Loucy (cell line): ENCODE measurements at regions not wholly inside any gene's neighbourhood (a gene's known extent, or its start where the extent isn't known, plus 50 kb on each side); places are given as distances from the start of the nearest gene placed in this dataset.

Experiments
- H2AFZ ChIP-seq: fragments of 200-600 bp; sonication (generic); 2 replicates; pipeline ENCODE4 v1.6.0; 2016; ENCODE audit warnings: antibody characterized with exemption, mild to moderate bottlenecking, low read length, moderate library complexity
- H3F3A ChIP-seq: fragments of 200-600 bp; 2 replicates; pipeline ENCODE4 v1.6.0; 2016; ENCODE audit warnings: antibody characterized with exemption, low read depth, mild to moderate bottlenecking
- H3K27me3 ChIP-seq: fragments of 200-600 bp; sonication (generic); 2 replicates; pipeline ENCODE4 v1.6.1; 2014; ENCODE audit warnings: low read length, mild to moderate bottlenecking; ENCODE audit not compliant: insufficient read depth, poor library complexity, severe bottlenecking
- H3K36me3 ChIP-seq: fragments of 200-600 bp; sonication (generic); 2 replicates; pipeline ENCODE4 v1.6.1; 2016; ENCODE audit warnings: low read length; ENCODE audit not compliant: insufficient read depth
- H3K4me1 ChIP-seq: fragments of 200-600 bp; sonication (generic); 2 replicates; pipeline ENCODE4 v1.5.1; 2014; ENCODE audit warnings: low read length, mild to moderate bottlenecking; ENCODE audit not compliant: insufficient read depth, poor library complexity, severe bottlenecking
- H3K4me2 ChIP-seq: fragments of 200-600 bp; sonication (generic); 2 replicates; pipeline ENCODE4 v1.6.0; 2014; ENCODE audit warnings: antibody characterized with exemption, low read length, low read depth, mild to moderate bottlenecking; ENCODE audit not compliant: poor library complexity, severe bottlenecking
- H3K4me3 ChIP-seq: fragments of 200-600 bp; sonication (generic); 2 replicates; pipeline ENCODE4 v1.5.1; 2014; ENCODE audit warnings: low read length, mild to moderate bottlenecking, mixed read lengths; ENCODE audit not compliant: poor library complexity, severe bottlenecking
- H3K79me2 ChIP-seq: fragments of 200-600 bp; sonication (generic); 2 replicates; pipeline ENCODE4 v1.6.1; 2014; ENCODE audit warnings: low read length; ENCODE audit not compliant: insufficient read depth
- H3K9ac ChIP-seq: fragments of 200-600 bp; sonication (generic); 2 replicates; pipeline ENCODE4 v1.6.0; 2014; ENCODE audit warnings: mild to moderate bottlenecking, low read depth, low read length, moderate library complexity; ENCODE audit not compliant: poor library complexity, severe bottlenecking
- H3K9me2 ChIP-seq: fragments of 200-600 bp; sonication (generic); replicated peaks from 2 replicates; pipeline ENCODE4 v1.6.1; 2016; ENCODE audit warnings: low read depth, low read length, mixed read lengths
- H3K9me3 ChIP-seq: fragments of 200-600 bp; sonication (generic); 2 replicates; pipeline ENCODE4 v1.6.1; 2014; ENCODE audit warnings: mild to moderate bottlenecking, antibody characterized with exemption, low read length, low read depth; ENCODE audit not compliant: insufficient read depth
- H4K20me1 ChIP-seq: fragments of 200-600 bp; sonication (generic); 2 replicates; pipeline ENCODE4 v1.6.0; 2014; ENCODE audit warnings: antibody characterized with exemption, low read length, mild to moderate bottlenecking; ENCODE audit not compliant: insufficient read depth, poor library complexity, severe bottlenecking
- EZH2phosphoT487 ChIP-seq: fragments of 200-600 bp; IDR thresholded peaks from 2 replicates; pipeline ENCODE4 v1.6.1; 2018; ENCODE audit warnings: antibody characterized with exemption, mild to moderate bottlenecking, moderate library complexity, borderline replicate concordance
- TF ChIP-seq, protein P1 (sequence below): fragments of 200-600 bp; sonication (generic); conservative IDR thresholded peaks from 2 replicates; pipeline ENCODE4 v1.5.1; 2014; ENCODE audit warnings: mild to moderate bottlenecking, antibody characterized with exemption, low read length

DNA sequence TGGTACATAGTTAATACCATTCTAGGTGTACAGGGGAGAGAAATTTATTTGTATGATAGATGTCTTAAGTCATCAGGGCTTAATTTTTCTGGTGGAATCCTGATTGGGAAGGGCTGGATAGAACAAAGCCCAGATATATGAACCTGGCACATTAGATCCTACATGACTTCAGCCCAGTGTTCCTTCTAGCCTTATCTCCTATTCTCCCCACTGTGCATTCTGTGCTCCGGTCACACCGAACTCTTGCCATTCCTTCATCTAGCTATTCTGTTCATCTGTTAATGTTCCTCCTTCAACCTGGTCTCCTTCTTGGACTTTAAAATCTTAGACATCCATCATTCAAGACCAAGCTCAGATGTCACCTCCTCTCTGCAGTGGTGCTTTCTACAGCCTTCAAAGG lies 68.9 kb upstream of the EED start:
- no peak for TF ChIP-seq EZH2phosphoT487
- TF ChIP-seq, protein P1, sequence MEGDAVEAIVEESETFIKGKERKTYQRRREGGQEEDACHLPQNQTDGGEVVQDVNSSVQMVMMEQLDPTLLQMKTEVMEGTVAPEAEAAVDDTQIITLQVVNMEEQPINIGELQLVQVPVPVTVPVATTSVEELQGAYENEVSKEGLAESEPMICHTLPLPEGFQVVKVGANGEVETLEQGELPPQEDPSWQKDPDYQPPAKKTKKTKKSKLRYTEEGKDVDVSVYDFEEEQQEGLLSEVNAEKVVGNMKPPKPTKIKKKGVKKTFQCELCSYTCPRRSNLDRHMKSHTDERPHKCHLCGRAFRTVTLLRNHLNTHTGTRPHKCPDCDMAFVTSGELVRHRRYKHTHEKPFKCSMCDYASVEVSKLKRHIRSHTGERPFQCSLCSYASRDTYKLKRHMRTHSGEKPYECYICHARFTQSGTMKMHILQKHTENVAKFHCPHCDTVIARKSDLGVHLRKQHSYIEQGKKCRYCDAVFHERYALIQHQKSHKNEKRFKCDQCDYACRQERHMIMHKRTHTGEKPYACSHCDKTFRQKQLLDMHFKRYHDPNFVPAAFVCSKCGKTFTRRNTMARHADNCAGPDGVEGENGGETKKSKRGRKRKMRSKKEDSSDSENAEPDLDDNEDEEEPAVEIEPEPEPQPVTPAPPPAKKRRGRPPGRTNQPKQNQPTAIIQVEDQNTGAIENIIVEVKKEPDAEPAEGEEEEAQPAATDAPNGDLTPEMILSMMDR: no peak
- Histone ChIP-seq H3K9me2 (no peaks in the 10 kb centered on the region), H3K4me1 (peaks cover 52% of the 10 kb centered on the region), H3K4me3 (no peak overlapping the region), H4K20me1 (no peaks in the 10 kb centered on the region), H2AFZ (no peak overlapping the region), H3K9ac (no peak overlapping the region), H3F3A (no peaks in the 10 kb centered on the region), H3K9me3 (no peaks in the 10 kb centered on the region), H3K36me3 (no peaks in the 10 kb centered on the region), H3K4me2 (no peak overlapping the region), H3K27me3 (no peaks in the 10 kb centered on the region), H3K79me2 (no peaks in the 10 kb centered on the region)

DNA sequence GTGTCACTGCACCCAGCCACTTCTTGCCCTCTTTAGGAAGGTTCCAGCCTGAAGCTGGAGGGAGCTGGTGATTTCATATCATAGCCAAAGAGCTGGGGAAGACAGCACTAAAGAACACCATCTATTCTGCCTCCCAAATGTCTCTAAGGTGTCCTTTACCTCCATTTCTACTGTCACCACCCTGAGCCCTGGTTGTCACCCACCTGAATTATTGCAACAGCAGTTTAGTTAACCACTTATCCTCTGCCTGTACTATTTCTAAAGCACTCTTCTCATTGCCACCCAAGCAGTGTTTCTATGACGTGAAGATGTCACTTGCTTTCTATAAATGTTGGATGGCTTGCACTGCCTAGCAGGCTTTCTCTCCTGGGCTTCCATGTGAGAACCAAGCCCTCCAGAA lies 69.4 kb upstream of the EED start:
- TF ChIP-seq, protein P1: no peak
- TF ChIP-seq EZH2phosphoT487: no peak
- no peak overlapping the region for H3K4me2 ChIP-seq
- peaks cover 47% of the 10 kb centered on the region for H3K4me1 ChIP-seq
- no peaks in the 10 kb centered on the region for H3K79me2 ChIP-seq
- H3K27me3 ChIP-seq: no peaks in the 10 kb centered on the region
- H3K9ac ChIP-seq: no peak overlapping the region
- H3F3A ChIP-seq: no peaks in the 10 kb centered on the region
- H2AFZ ChIP-seq: no peak overlapping the region
- no peaks in the 10 kb centered on the region for H3K36me3 ChIP-seq
- no peak overlapping the region for H3K4me3 ChIP-seq
- H3K9me3 ChIP-seq: no peaks in the 10 kb centered on the region
- no peaks in the 10 kb centered on the region for H3K9me2 ChIP-seq
- no peaks in the 10 kb centered on the region for H4K20me1 ChIP-seq

DNA sequence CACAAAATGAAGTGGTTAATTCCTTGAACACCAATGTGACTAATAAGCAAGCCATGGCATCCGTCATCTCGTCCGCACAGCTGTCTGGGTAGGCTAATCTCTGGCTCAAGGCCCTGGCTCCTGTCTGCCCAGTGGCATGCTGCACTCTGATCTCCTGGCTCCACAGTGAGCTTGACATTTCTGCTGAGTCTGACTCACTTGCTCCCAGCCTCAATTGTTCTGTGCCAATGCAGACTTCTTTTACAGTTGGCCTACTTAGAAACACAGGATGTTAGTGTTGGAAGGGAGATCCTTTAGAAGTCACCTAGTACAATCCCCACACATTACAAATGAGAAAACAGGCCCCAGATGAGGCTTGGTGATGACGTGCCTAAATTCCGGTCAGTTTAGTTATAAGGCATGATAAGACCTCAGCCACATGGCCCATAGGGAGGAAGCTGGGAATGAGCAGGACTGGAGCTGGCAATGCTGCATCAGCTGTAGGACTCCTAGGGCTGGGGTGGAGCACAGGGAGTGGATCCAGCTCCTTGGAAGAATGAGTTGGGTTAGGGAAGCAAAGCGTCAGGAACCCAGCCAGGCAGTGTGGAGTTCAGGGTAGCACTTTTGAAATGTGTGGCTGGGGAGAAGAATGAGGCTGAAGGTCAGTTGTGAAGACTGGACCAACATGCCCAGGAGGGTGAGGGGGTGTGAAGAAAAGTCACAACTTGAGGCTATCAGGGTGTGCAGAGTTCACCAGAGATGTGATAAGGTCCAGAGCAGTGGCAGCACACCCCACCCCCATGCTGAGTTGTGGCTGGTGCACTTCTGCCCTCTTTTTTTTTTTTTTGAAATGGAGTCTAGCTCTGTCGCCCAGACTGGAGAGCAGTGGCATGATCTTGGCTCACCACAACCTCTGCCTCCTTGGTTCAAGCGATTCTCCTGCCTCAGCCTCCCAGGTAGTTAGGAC lies 70.2 kb upstream of the EED start:
- H3K79me2 ChIP-seq: no peaks in the 10 kb centered on the region
- no peaks in the 10 kb centered on the region for H3K27me3 ChIP-seq
- no peaks in the 10 kb centered on the region for H3K9me3 ChIP-seq
- no peaks in the 10 kb centered on the region for H3F3A ChIP-seq
- TF ChIP-seq EZH2phosphoT487: no peak
- TF ChIP-seq, protein P1: no peak
- no peak overlapping the region for H3K4me3 ChIP-seq
- H3K36me3 ChIP-seq: no peaks in the 10 kb centered on the region
- peaks cover 41% of the 10 kb centered on the region for H3K4me1 ChIP-seq
- H3K4me2 ChIP-seq: no peak overlapping the region
- H4K20me1 ChIP-seq: no peaks in the 10 kb centered on the region
- no peaks in the 10 kb centered on the region for H3K9me2 ChIP-seq
- H3K9ac ChIP-seq: no peak overlapping the region
- H2AFZ ChIP-seq: peak overlapping the region; percentile 46; the same call in 1 of the 2 replicates
